NCI-H526 treated with DMSO at 0.1 percent for 48 hours (cell line): ENCODE measurements at regions not wholly inside any gene's neighbourhood (a gene's known extent, or its start where the extent isn't known, plus 50 kb on each side); places are given as distances from the start of the nearest gene placed in this dataset.

Experiments used
- DNase-seq: peaks from one replicate; lab custom pipeline; 2025; lab: John Stamatoyannopoulos, UW

GRCh38 chr1:229092377-229093237 lies 178.3 kb upstream of the RAB4A start:
- peak; percentile 75 for DNase-seq

GRCh38 chr1:229093238-229093540 lies 177.7 kb upstream of the RAB4A start:
- DNase-seq, result no peak

- peak; percentile 88 for DNase-seq
These were observed 177.1 kb upstream of the RAB4A start for GRCh38 chr1:229093609-229094336.

GRCh38 chr1:229094476-229095311 lies 176.2 kb upstream of the RAB4A start:
- DNase-seq, result no peak

- no peak for DNase-seq
These were observed 175.6 kb upstream of the RAB4A start for GRCh38 chr1:229095325-229095724.

- no peak for DNase-seq
These were observed 173.6 kb upstream of the RAB4A start for GRCh38 chr1:229097356-229097755.

- no peak for DNase-seq
These were observed 172.6 kb upstream of the RAB4A start for GRCh38 chr1:229098361-229098760.

GRCh38 chr1:229098903-229099578 lies 171.9 kb upstream of the RAB4A start:
- peak; percentile 6 for DNase-seq

- DNase-seq, result no peak
These were observed 169.7 kb upstream of the RAB4A start for GRCh38 chr1:229101011-229101871.

- DNase-seq, result no peak
These were observed 168.0 kb upstream of the RAB4A start for GRCh38 chr1:229102741-229103391.

GRCh38 chr1:229104654-229105053 lies 166.3 kb upstream of the RAB4A start:
- DNase-seq, result no peak

GRCh38 chr1:229105109-229105508 lies 165.8 kb upstream of the RAB4A start:
- no peak for DNase-seq

- DNase-seq, result no peak
These were observed 164.9 kb upstream of the RAB4A start for GRCh38 chr1:229105822-229106525.

- DNase-seq, result no peak
These were observed 164.3 kb upstream of the RAB4A start for GRCh38 chr1:229106526-229107125.

GRCh38 chr1:229107304-229107815 lies 163.6 kb upstream of the RAB4A start:
- DNase-seq, result no peak

- DNase-seq, result no peak
These were observed 162.9 kb upstream of the RAB4A start for GRCh38 chr1:229107972-229108371.

- no peak for DNase-seq
These were observed 162.2 kb upstream of the RAB4A start for GRCh38 chr1:229108598-229109201.

GRCh38 chr1:229109320-229109761 lies 161.6 kb upstream of the RAB4A start:
- no peak for DNase-seq

GRCh38 chr1:229110986-229111385 lies 159.9 kb upstream of the RAB4A start:
- no peak for DNase-seq
